Activated CD4-positive, alpha-beta T cell treated with anti-CD3 and anti-CD28 coated beads, Interleukin-2, amount 50 U/mL, for 4 hours (primary cell): ENCODE measurements at regions not wholly inside any gene's neighbourhood (a gene's known extent, or its start where the extent isn't known, plus 50 kb on each side); places are given as distances from the start of the nearest gene placed in this dataset.

Source experiments
- DNase-seq, 2 experiments: peaks; one replicate each; pipeline ENCODE4 v3.0.0-alpha.2; 2020

DNA sequence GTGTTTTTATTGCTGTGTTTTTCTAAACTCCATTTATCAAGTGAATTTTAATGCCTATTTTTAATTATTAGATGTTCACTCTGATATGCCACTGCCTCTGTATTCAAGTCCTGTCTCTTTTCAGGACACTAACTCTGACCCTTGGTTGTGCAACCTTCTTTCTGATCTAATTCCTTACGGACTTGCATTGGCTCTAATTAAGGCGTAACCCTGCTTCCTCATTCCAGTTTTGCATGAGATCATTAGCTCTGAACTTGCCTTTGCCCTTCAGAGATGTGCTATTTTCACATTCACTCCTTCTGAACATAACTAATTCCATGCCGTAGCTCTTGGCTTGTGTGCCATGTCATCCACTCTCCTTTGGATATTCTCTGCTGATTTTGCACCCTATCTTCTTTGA, 162.5 kb upstream of the TMEFF2 start:
- no peak for DNase-seq

GRCh38 chr2:192354512-192355244, 159.9 kb upstream of the TMEFF2 start:
- DNase-seq: no peak

- DNase-seq: no peak
Observed at GRCh38 chr2:192347542-192347941, 152.8 kb upstream of the TMEFF2 start.

- DNase-seq: no peak
Observed at GRCh38 chr2:192345287-192345686, 150.6 kb upstream of the TMEFF2 start.

DNA sequence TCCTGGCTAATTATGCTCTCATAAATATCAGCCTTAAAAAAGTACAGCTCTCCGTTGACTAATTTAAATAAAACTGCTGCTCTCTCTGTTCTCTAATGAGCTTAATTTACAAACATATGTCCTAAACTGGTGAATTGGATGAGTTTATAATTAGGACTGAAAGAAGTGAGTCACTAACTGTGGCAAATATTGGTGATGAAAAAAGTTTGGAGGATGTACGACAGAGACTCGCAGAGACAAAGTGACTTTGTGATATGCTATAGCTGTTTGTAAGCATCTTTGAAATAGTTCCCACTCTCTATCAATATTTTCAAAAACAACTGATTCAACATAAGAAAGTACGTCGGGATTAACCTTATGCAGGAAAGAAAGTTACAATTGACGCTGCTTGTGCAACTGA, 138.9 kb upstream of the TMEFF2 start:
- DNase-seq: no peak

DNA sequence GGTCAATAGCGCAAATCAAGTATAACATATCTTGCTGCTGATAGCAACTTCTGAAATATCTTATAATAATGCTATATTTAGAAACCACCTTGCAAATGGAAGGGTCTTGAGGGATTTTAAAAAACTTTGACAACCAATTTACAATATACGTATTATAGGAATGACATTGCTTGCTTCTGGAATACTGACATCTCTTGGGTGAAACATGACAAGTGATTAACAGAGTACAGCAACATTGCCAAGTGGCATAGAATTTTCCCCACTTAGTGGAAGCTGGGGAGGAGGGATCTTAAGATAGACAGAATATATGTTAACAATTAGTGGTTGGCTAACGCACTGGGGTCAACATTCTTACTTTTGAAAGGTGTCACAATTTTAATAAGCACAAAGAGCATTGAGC, 133.6 kb upstream of the TMEFF2 start:
- no peak for DNase-seq

- DNase-seq: no peak
Observed at GRCh38 chr2:192327576-192327975, 132.8 kb upstream of the TMEFF2 start.

DNA sequence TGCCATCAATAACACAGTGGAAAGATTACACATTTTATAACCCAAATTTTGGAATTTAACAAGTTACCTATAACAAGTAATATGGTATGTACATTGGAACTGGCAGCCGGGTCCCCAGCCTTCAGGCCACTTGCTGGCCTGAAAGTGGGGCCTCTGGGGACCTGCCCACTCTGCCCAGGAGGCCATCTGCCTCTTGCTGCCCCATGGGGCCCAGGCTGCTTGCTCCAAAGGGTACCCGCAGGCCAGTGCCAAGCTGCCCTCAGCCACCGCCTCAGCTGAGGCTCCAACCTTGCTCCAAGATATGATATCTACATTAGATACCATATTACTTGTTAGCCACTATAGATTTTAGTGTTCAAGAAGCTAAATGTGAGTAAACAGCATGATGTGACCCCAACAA, 120.8 kb upstream of the TMEFF2 start:
- DNase-seq: no peak

- DNase-seq: no peak
Observed at GRCh38 chr2:192314800-192315481, 120.2 kb upstream of the TMEFF2 start.

- DNase-seq: no peak
Observed at GRCh38 chr2:192313773-192314172, 119.0 kb upstream of the TMEFF2 start.

- DNase-seq: no peak
Observed at GRCh38 chr2:192311701-192312460, 117.1 kb upstream of the TMEFF2 start.

GRCh38 chr2:192307530-192307929, 112.8 kb upstream of the TMEFF2 start:
- no peak for DNase-seq

- DNase-seq: no peak
Observed at GRCh38 chr2:192298664-192299063, 103.9 kb upstream of the TMEFF2 start.

- DNase-seq: no peak
Observed at GRCh38 chr2:192292478-192292877, 97.7 kb upstream of the TMEFF2 start.

DNA sequence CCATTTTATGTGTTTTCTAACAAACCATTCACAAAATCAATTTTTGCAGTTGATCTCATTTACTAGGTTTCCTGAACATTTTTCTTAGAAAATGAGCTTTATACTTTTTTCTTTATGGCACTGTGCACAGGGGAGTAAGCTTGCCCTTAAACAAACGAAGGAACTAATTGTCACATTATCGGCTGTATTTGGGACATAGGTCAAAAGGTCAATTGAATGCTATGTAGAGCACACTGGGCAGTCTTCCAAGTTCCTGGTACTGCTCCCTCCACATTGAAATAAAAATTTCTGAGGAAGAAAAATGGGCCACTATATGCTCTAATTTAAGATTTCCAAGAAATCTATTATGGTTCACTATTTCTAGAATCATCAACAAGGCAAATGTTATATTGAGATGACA, 93.6 kb upstream of the TMEFF2 start:
- no peak for DNase-seq

- DNase-seq: no peak
Observed at GRCh38 chr2:192286093-192286701, 91.5 kb upstream of the TMEFF2 start.

GRCh38 chr2:192283450-192283849, 88.7 kb upstream of the TMEFF2 start:
- DNase-seq: no peak

- no peak for DNase-seq
Observed at GRCh38 chr2:192278701-192279100, 84.0 kb upstream of the TMEFF2 start.

GRCh38 chr2:192277494-192278109, 82.9 kb upstream of the TMEFF2 start:
- no peak for DNase-seq

GRCh38 chr2:192275632-192276031, 80.9 kb upstream of the TMEFF2 start:
- DNase-seq: no peak

DNA sequence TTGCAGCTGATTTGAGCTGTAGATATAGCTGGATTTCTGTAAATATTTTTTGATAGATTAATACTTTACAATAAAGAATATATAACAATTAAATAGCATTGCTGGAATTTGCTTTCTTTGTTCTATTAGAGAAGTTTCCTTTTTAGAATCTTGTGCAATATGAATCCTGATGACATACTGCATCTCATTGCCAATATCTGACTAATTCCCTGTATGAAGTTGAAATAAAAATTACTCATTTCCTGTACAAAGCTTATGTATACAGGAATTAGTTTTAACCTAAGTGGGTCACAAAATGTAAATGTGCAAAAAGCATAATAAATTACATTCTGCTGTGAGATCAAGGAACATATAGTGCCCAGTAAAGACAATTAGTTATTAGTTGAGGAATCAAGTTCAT, 72.8 kb upstream of the TMEFF2 start:
- DNase-seq: no peak

DNA sequence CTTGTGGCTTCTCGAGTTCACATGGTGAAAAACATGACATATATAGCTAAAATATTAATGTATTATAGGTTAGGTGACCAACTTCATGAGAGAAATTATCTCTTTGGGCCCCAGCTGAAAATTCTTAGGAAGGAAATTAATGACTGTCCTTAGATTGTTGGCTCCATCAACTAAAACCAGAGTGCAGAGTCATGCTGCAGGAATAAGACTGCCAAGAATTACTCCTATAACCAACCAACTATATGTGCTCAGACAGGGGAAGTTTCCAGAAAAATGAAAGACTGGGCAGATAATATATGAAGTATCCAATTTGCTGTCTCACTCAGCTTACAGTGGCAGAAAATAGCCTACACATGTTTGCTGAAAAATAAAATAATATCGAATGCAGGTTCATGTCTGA, 71.0 kb upstream of the TMEFF2 start:
- DNase-seq: no peak

GRCh38 chr2:192254444-192254843, 59.7 kb upstream of the TMEFF2 start:
- DNase-seq: no peak
